OCI-LY3 (cell line): ENCODE measurements at regions not wholly inside any gene's neighbourhood (a gene's known extent, or its start where the extent isn't known, plus 50 kb on each side); places are given as distances from the start of the nearest gene placed in this dataset.

Experiments used
- H2AFZ ChIP-seq: fragments of 200-600, 300-600 bp; shearing (Covaris generic); 2 replicates; pipeline ENCODE4 v1.6.0; 2014; ENCODE audit warnings: antibody characterized with exemption, low read depth, low read length
- H3K27ac ChIP-seq: fragments of 200-600, 300-600 bp; sonication (generic); 2 replicates; pipeline ENCODE4 v1.5.1; 2014; ENCODE audit warnings: mild to moderate bottlenecking, low read length, moderate library complexity, mixed read lengths
- H3K27me3 ChIP-seq: fragments of 200-600, 300-600 bp; sonication (generic); 2 replicates; pipeline ENCODE4 v1.6.1; 2014; ENCODE audit warnings: low read depth, low read length, mixed read lengths
- H3K36me3 ChIP-seq: fragments of 200-600, 300-600 bp; sonication (generic); replicated peaks from 2 replicates; pipeline ENCODE3; 2014; ENCODE audit warnings: low read depth, low read length, mixed read lengths
- H3K4me1 ChIP-seq: fragments of 300-600, 200-600 bp; sonication (generic); 2 replicates; pipeline ENCODE4 v1.6.1; 2014; ENCODE audit warnings: low read length, mixed read lengths
- H3K4me2 ChIP-seq: fragments of 200-600, 300-600 bp; sonication (generic); 2 replicates; pipeline ENCODE4 v1.6.1; 2014; ENCODE audit warnings: low read length, mixed read lengths
- H3K4me3 ChIP-seq: fragments of 300-600, 200-600 bp; sonication (generic); 2 replicates; pipeline ENCODE4 v1.5.1; 2014; ENCODE audit warnings: antibody characterized with exemption, mild to moderate bottlenecking, low read length, moderate library complexity
- H3K79me2 ChIP-seq: fragments of 300-600, 200-600 bp; shearing (Covaris generic); 2 replicates; pipeline ENCODE4 v1.6.1; 2014; ENCODE audit warnings: mild to moderate bottlenecking, low read length, mixed read lengths
- H3K9ac ChIP-seq: fragments of 300-600, 200-600 bp; shearing (Covaris generic); 2 replicates; pipeline ENCODE4 v1.6.0; 2014; ENCODE audit warnings: mild to moderate bottlenecking, low read length, moderate library complexity
- H3K9me3 ChIP-seq: fragments of 200-600, 300-600 bp; shearing (Covaris generic); 2 replicates; pipeline ENCODE4 v1.6.1; 2014; ENCODE audit warnings: low read length, mixed read lengths; ENCODE audit not compliant: insufficient read depth
- H4K20me1 ChIP-seq: fragments of 200-600, 300-600 bp; sonication (generic); 2 replicates; pipeline ENCODE4 v1.6.1; 2016; ENCODE audit warnings: low read length, mixed read lengths; ENCODE audit not compliant: insufficient read depth
- CTCF ChIP-seq: fragments of 200-600, 300-600 bp; sonication (generic); IDR thresholded peaks from 2 replicates; pipeline ENCODE4 v1.5.1; 2014; ENCODE audit warnings: antibody characterized with exemption, low read length, low read depth
- EZH2phosphoT487 ChIP-seq: fragments of 200-600 bp; shearing (Covaris generic); IDR thresholded peaks from 2 replicates; pipeline ENCODE4 v1.6.1; 2018; ENCODE audit warnings: antibody characterized with exemption, mixed run types, low read depth

DNA sequence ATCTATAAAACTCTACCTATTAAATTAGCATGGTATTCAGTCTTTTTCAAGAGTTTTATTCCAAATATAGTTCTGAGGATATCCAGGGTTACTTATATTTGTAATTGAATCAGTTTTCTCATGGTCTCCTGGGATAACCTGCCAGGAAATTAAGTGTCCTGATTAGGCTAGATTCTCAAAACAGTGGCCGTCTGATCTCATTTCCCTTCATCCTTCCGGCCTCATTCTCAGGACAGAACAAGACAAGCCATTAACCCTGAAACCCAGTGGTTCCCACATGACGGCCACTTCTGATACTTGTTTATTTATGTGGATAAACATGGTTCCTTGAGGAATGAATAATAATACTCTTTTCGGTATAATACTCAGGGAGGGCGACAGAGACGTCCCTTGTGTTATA is 417.6 kb upstream of the POT1 start:
- Histone ChIP-seq H3K9me3 (no peaks in the 10 kb centered on the region), H3K27ac (no peak overlapping the region), H2AFZ (no peak overlapping the region), H3K79me2 (no peaks in the 10 kb centered on the region), H3K4me2 (no peak overlapping the region), H3K36me3 (no peaks in the 10 kb centered on the region), H3K4me1 (peaks cover 3% of the 10 kb centered on the region; the same call in 1 of the 2 replicates), H4K20me1 (no peaks in the 10 kb centered on the region), H3K27me3 (no peaks in the 10 kb centered on the region), H3K9ac (no peak overlapping the region), H3K4me3 (no peak overlapping the region)
- TF ChIP-seq EZH2phosphoT487 (no peak), CTCF (no peak)

- Histone ChIP-seq H4K20me1 (no peaks in the 10 kb centered on the region), H3K36me3 (no peaks in the 10 kb centered on the region), H3K9ac (no peak overlapping the region), H3K27me3 (no peaks in the 10 kb centered on the region), H3K27ac (no peak overlapping the region), H2AFZ (no peak overlapping the region), H3K4me2 (no peak overlapping the region), H3K79me2 (no peaks in the 10 kb centered on the region), H3K4me3 (no peak overlapping the region), H3K4me1 (no peaks in the 10 kb centered on the region), H3K9me3 (no peaks in the 10 kb centered on the region)
- no peak for TF ChIP-seq CTCF
These were observed 408.5 kb upstream of the POT1 start for GRCh38 chr7:125338110-125338509.

- Histone ChIP-seq H3K4me1 (no peaks in the 10 kb centered on the region), H3K4me2 (no peak overlapping the region), H3K79me2 (no peaks in the 10 kb centered on the region), H3K27ac (no peak overlapping the region), H3K36me3 (no peaks in the 10 kb centered on the region), H4K20me1 (no peaks in the 10 kb centered on the region), H2AFZ (no peak overlapping the region), H3K9me3 (no peaks in the 10 kb centered on the region), H3K27me3 (no peaks in the 10 kb centered on the region), H3K9ac (no peak overlapping the region), H3K4me3 (no peak overlapping the region)
- TF ChIP-seq EZH2phosphoT487, result no peak
- TF ChIP-seq CTCF, result no peak
These were observed 406.7 kb upstream of the POT1 start for GRCh38 chr7:125336326-125336725.

DNA sequence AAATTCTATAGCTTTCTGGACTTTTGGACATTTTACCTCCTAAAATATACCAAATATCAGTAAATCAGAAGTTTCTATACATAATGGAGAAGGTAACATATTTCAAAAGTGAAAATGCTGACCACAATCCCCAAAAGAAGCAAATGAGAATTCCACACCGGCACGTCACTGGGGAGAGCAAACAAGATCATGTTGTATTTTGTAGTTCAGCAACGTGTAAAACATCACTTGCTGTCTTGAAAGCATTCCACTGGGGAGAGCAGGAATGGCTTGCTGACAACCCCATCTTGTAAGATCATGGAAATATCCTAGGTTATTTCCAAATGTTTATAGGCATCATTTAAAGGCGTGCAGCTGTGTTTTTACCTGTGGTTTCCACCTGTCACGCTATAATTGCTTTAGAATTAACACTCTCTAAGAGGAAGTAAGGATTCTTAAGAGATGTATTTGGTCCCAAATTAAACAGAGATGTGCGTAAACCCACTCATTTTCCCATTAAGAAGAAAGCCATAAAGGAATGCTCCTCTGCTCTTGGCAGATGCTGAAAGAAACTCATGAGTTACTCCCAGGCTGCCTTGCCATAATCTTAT is 397.1 kb upstream of the POT1 start:
- no peaks in the 10 kb centered on the region for H3K36me3 ChIP-seq
- no peak overlapping the region for H3K4me2 ChIP-seq
- no peaks in the 10 kb centered on the region for H3K9me3 ChIP-seq

More for the DNA sequence above, 397.1 kb upstream of the POT1 start:
- no peaks in the 10 kb centered on the region for H3K79me2 ChIP-seq
- no peak overlapping the region for H3K4me3 ChIP-seq
- no peaks in the 10 kb centered on the region for H3K4me1 ChIP-seq
- TF ChIP-seq EZH2phosphoT487 (no peak), CTCF (no peak)
- no peak overlapping the region for H3K9ac ChIP-seq
- no peaks in the 10 kb centered on the region for H4K20me1 ChIP-seq
- no peaks in the 10 kb centered on the region for H3K27me3 ChIP-seq
- H3K27ac ChIP-seq, result no peak overlapping the region
- no peak overlapping the region for H2AFZ ChIP-seq
